Lung (tissue), 11 donors: ENCODE measurements at regions not wholly inside any gene's neighbourhood (a gene's known extent, or its start where the extent isn't known, plus 50 kb on each side); places are given as distances from the start of the nearest gene placed in this dataset.

Source experiments
- ATAC-seq: fragments of 200-7000 bp; cut with Tn5 transposase; one replicate; pipeline ENCODE4 v1.9.1; 2020; ENCODE audit warnings: moderate number of reproducible peaks; ENCODE audit not compliant: insufficient read depth, low FRiP score
- DNase-seq, 3 donors: peaks; one replicate each; pipeline ENCODE4 v3.0.0-alpha.2; 2013 to 2017
- H3K27ac ChIP-seq, 2 donors: one replicate each; pipeline ENCODE4 v1.5.1; 2013; ENCODE audit warnings: mild to moderate bottlenecking in 2 of 2, moderate library complexity in 2 of 2, control low read depth in 1 of 2, inconsistent platforms in 1 of 2, low read depth in 1 of 2, low read length in 1 of 2
- H3K27me3 ChIP-seq, 3 donors: one replicate each; pipeline ENCODE4 v1.5.1; 2013; ENCODE audit warnings: low read length in 2 of 3; ENCODE audit not compliant: control insufficient read depth in 3 of 3, insufficient read depth in 3 of 3
- H3K36me3 ChIP-seq, 4 donors: one replicate each; pipeline ENCODE4 v1.5.1; 2013; ENCODE audit warnings: low read length in 4 of 4, mild to moderate bottlenecking in 1 of 4, moderate library complexity in 1 of 4; ENCODE audit not compliant: control insufficient read depth in 4 of 4, insufficient read depth in 4 of 4
- H3K4me1 ChIP-seq, 5 donors: one replicate each; pipeline ENCODE4 v1.5.1; 2013; ENCODE audit warnings: low read length in 5 of 5, mild to moderate bottlenecking in 2 of 5, moderate library complexity in 1 of 5; ENCODE audit not compliant: control insufficient read depth in 5 of 5, insufficient read depth in 5 of 5
- H3K4me3 ChIP-seq: one replicate; pipeline ENCODE4 v1.5.1; 2013; ENCODE audit warnings: mild to moderate bottlenecking, control low read depth, moderate library complexity
- H3K9ac ChIP-seq, 2 donors: one replicate each; pipeline ENCODE4 v1.5.1; 2013; ENCODE audit warnings: low read length in 2 of 2, control low read depth in 1 of 2; ENCODE audit not compliant: insufficient read depth in 1 of 2
- H3K9me3 ChIP-seq, 4 donors: one replicate each; pipeline ENCODE4 v1.5.1; 2013; ENCODE audit warnings: low read length in 3 of 4, mild to moderate bottlenecking in 1 of 4, moderate library complexity in 1 of 4; ENCODE audit not compliant: control insufficient read depth in 4 of 4, insufficient read depth in 3 of 4
- CTCF ChIP-seq: IDR thresholded peaks from 2 replicates; pipeline ENCODE4 v1.5.1; 2012; ENCODE audit warnings: mild to moderate bottlenecking; ENCODE audit errors: control extremely low read depth, extremely low read depth
- WGBS, 2 donors: extraction: QIAGEN DNeasy Blood & Tissue Kit; methylation state at CpG; one replicate each; pipeline ENCODE4 v1.1.7; 2013; 5-methylcytosine and 5-hydroxymethylcytosine counted together
- donor health status: control.
- donor health status: control.
- donor health status: Bipolar disorder and iron deficiency.
- donor health status: healthy.
- donor health status: DM: yes; HTN: yes; CAD: no.

GRCh38 chr6:166744223-166745134 lies 117.4 kb upstream of the RPS6KA2 start:
- DNase-seq (peak in 1 of 3 donors; percentile 4), ATAC-seq (peak; percentile 8)
- no peak overlapping the region for H3K4me3 ChIP-seq
- H3K27me3 ChIP-seq = no peaks in the 10 kb centered on the region
- no peaks in the 10 kb centered on the region for H3K36me3 ChIP-seq
- no peak overlapping the region for H3K27ac ChIP-seq
- peaks cover 0 to 5% (median 0%) of the 10 kb centered on the region in 5 donors for H3K4me1 ChIP-seq
- peaks cover 0 to 4% (median 0%) of the 10 kb centered on the region in 4 donors for H3K9me3 ChIP-seq
- H3K9ac ChIP-seq = no peak overlapping the region
- no peak for TF ChIP-seq CTCF
- 87 to 90% methylated on average over 33 of the region's 33 CpGs for WGBS, 2 donors

GRCh38 chr6:166743406-166744222 lies 116.6 kb upstream of the RPS6KA2 start:
- 74 to 82% methylated on average over 21 of the region's 21 CpGs for WGBS, 2 donors
- Histone ChIP-seq H3K4me1 (peaks cover 0 to 5% (median 0%) of the 10 kb centered on the region in 5 donors), H3K27ac (peak overlapping the region in 1 of 2 donors; percentile 50), H3K36me3 (no peaks in the 10 kb centered on the region), H3K4me3 (no peak overlapping the region), H3K27me3 (no peaks in the 10 kb centered on the region), H3K9me3 (peaks cover 0 to 4% (median 0%) of the 10 kb centered on the region in 4 donors), H3K9ac (no peak overlapping the region)
- ATAC-seq (peak; percentile 47), DNase-seq (peak in 2 of 3 donors; percentile 17 to 57)
- no peak for TF ChIP-seq CTCF

- Histone ChIP-seq H3K9ac (no peak overlapping the region), H3K9me3 (peaks cover 0 to 4% (median 0%) of the 10 kb centered on the region in 4 donors), H3K4me1 (peaks cover 0 to 5% (median 0%) of the 10 kb centered on the region in 5 donors), H3K36me3 (no peaks in the 10 kb centered on the region), H3K27ac (no peak overlapping the region), H3K27me3 (no peaks in the 10 kb centered on the region), H3K4me3 (no peak overlapping the region)
- DNase-seq (no peak), ATAC-seq (no peak)
- no peak for TF ChIP-seq CTCF
- 92 to 95% methylated on average over 7 of the region's 7 CpGs for WGBS, 2 donors
These were observed 115.9 kb upstream of the RPS6KA2 start for GRCh38 chr6:166742981-166743380.
